ENCODE measurements at regions not wholly inside any gene's neighbourhood (a gene's known extent, or its start where the extent isn't known, plus 50 kb on each side); places are given as distances from the start of the nearest gene placed in this dataset.

- no peak for ATAC-seq
- H3K4me3 ChIP-seq (replicated peaks in 1 of 3; ENCODE audit: insufficient read depth in 1 of 3, low read depth in 2 of 3, low read length in 3 of 3): no peak overlapping the region
- no peaks in the 10 kb centered on the region for H4K20me1 ChIP-seq (ENCODE audit: insufficient read depth, low read length)
Measured at GRCh38 chr20:6679086-6679485, 88.4 kb upstream of the BMP2 start.

More at GRCh38 chr20:6679086-6679485, 88.4 kb upstream of the BMP2 start:
- FAIRE-seq: no peak
- in situ Hi-C loops (cut with HindIII; ENCODE audit: extremely low pct_ligation_motif_present, low pct_unique_long_range_greater_than_20kb) (no loop called here), intact Hi-C loops (cut with micrococcal nuclease; ENCODE audit: unreplicated experiment) (no loop called here)
- Histone ChIP-seq H3K4me1 (ENCODE audit: insufficient read depth, low read length) (no peaks in the 10 kb centered on the region), H3K36me3 (replicated peaks in 1 of 2; ENCODE audit: control insufficient read depth in 1 of 2, insufficient read depth in 2 of 2, low read length in 2 of 2) (no peaks in the 10 kb centered on the region), H2AFZ (ENCODE audit: low read length) (no peak overlapping the region), H3K27ac (ENCODE audit: extremely low read length, insufficient read depth, low read length) (no peak overlapping the region), H3K27me3 (ENCODE audit: control insufficient read depth in 1 of 2, insufficient read depth in 2 of 2, low read length in 2 of 2) (no peaks in the 10 kb centered on the region), H3K9me3 (ENCODE audit: low read length) (no peaks in the 10 kb centered on the region), H3K4me2 (ENCODE audit: low read depth, low read length) (no peak overlapping the region), H3K79me2 (ENCODE audit: insufficient read depth, low read length) (no peaks in the 10 kb centered on the region), H3K9ac (ENCODE audit: insufficient read depth, low read depth, low read length) (no peak overlapping the region)
- ChIA-PET POLR2A (no interaction called here), CTCF (ENCODE audit: low intra/inter-chr PET ratio, low total read pairs) (no interaction called here)
- TF ChIP-seq HOXA7 (CRISPR knock-in tag; IDR thresholded peaks at IDR 0.05): no peak
- TF ChIP-seq JDP2 (CRISPR knock-in tag; IDR thresholded peaks at IDR 0.05; ENCODE audit: borderline replicate concordance): no peak
- TF ChIP-seq EEA1 (CRISPR knock-in tag; IDR thresholded peaks at IDR 0.05; ENCODE audit: borderline replicate concordance): no peak
- no peak for TF ChIP-seq PBX2 (CRISPR knock-in tag; IDR thresholded peaks at IDR 0.05)
- no peak for TF ChIP-seq ZNF513 (CRISPR knock-in tag; conservative IDR thresholded peaks at IDR 0.05)
- no peak for TF ChIP-seq PAF1 (CRISPR knock-in tag; IDR thresholded peaks at IDR 0.05)
- no peak for TF ChIP-seq FOSL2 (CRISPR knock-in tag; IDR thresholded peaks at IDR 0.05)
- no peak for TF ChIP-seq TBP (CRISPR knock-in tag; IDR thresholded peaks at IDR 0.05)
- TF ChIP-seq ZNF557 (CRISPR knock-in tag; IDR thresholded peaks at IDR 0.05): no peak
- no peak for TF ChIP-seq JUN (CRISPR knock-in tag; IDR thresholded peaks at IDR 0.05)
- no peak for TF ChIP-seq HIVEP1 (CRISPR knock-in tag; IDR thresholded peaks at IDR 0.05)
- TF ChIP-seq CHD2 (IDR thresholded peaks at IDR 0.05; ENCODE audit: low read depth, low read length): no peak
- no peak for TF ChIP-seq HBP1 (CRISPR knock-in tag; IDR thresholded peaks at IDR 0.05; ENCODE audit: low read depth)
- no peak for TF ChIP-seq HNF4G (IDR thresholded peaks at IDR 0.05; ENCODE audit: borderline replicate concordance, low read depth, low read length)
- TF ChIP-seq HNF4G (CRISPR knock-in tag; IDR thresholded peaks at IDR 0.05; ENCODE audit: borderline replicate concordance, low read depth): no peak
- no peak for TF ChIP-seq SRSF9 (IDR thresholded peaks at IDR 0.05; ENCODE audit: borderline replicate concordance, insufficient read depth, low read depth, low read length, poor library complexity, severe bottlenecking)
- no peak for TF ChIP-seq KDM6A (CRISPR knock-in tag; IDR thresholded peaks at IDR 0.05; ENCODE audit: low read depth)
- TF ChIP-seq ARNTL (CRISPR knock-in tag; IDR thresholded peaks at IDR 0.05): no peak
- no peak for TF ChIP-seq ZNF296 (CRISPR knock-in tag; conservative IDR thresholded peaks at IDR 0.05)
- TF ChIP-seq PCBP2 (optimal IDR thresholded peaks at IDR 0.05; ENCODE audit: low read depth, low read length, poor library complexity, severe bottlenecking): no peak
- TF ChIP-seq POGZ (CRISPR knock-in tag; IDR thresholded peaks at IDR 0.05): no peak
- WGBS (ENCODE audit: low lambda C conversion rate): 4% methylated on average over 2 of the region's 2 CpGs
- DNase-seq (ENCODE audit: low spot score): no peak
- no TSS peak for BruUV-seq (replicated peaks)
